Dermis microvascular lymphatic vessel endothelial cell (primary cell): ENCODE measurements at regions not wholly inside any gene's neighbourhood (a gene's known extent, or its start where the extent isn't known, plus 50 kb on each side); places are given as distances from the start of the nearest gene placed in this dataset.
"Not testable (repeated sequence)": the region's sequence is repeated elsewhere in the genome, so short reads cannot be mapped to it uniquely, and the experiment has no call there.

Source experiments
- DNase-seq, 2 donors: peaks; one replicate each; pipeline versions ENCODE4 v3.0.0 to v3.0.0-alpha.2; 2010; ENCODE audit warnings: low read depth in 2 of 2

DNA sequence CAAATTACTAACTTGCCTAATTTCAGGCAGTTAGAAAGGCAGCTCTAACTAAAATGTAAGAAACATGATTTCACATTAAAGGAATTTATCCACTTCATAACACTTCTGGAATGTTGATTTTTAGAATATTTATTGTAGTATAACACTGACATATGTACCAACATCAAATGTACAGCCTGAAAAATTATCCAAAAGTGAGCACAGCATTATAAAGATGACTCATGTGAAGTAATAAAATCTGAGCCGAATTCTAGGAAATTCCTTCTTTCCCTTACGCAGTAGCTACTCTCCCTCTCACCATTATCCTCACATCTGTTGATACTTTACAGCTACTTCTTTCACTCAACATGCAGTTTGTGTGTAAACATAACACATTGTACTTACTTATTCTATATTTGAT lies 610.6 kb downstream of the ZWINT start:
- no peak for DNase-seq

DNA sequence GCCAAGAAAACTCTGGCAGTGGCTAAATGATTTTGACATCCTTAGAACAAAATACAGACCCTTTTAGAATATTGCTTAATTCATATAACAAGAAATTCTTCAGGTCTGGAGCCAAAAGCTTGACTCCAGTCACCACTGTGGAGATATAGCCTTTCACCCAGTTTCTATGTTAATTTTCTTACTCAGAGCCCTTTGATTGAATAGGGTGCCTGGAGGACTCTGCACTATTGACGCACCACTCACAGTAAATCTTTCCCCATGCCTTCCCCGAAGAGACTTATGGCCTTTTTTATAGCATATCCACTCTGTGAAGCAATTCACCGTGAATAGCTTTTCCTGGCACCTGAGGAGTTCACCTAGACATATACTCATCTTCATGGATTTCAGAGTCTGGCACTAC lies 613.8 kb downstream of the ZWINT start:
- no peak for DNase-seq

DNA sequence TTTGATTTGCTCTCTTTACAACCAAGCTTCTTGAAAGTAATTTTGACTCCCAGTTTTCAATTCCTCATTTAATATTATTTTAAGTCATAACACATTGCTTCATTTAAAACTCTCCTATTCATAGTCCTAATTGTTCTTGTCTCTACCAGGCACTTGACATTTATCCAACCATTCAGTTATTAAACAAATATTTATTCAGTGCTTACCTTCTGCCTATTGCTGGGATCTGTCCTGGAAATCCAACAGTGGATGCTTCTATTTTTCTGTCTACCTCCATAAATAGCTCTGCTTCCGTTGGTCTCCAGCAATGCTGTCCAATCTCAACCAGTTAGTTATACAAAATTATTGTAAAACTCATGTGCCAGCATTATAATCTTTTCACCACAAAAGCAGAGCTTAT lies 615.1 kb downstream of the ZWINT start:
- DNase-seq: no peak

DNA sequence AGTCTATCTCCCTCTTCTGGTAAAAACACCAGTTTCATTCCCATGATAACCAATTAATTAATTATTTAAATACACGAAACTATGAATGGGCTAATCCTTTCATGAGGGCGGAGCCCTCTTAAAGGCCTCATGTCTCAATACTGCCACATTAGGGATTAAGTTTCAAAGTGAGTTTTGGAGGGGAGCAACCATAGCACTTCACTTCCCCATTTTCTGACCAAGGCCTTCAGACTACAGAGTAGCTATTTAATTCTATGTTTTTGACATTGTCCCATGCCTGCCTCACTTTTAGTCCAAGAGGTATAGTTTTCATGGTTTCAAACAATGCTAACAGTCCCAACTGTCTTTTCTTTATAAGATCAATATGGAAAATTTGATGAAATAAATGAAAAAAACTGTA lies 618.6 kb downstream of the ZWINT start:
- DNase-seq: no peak

DNA sequence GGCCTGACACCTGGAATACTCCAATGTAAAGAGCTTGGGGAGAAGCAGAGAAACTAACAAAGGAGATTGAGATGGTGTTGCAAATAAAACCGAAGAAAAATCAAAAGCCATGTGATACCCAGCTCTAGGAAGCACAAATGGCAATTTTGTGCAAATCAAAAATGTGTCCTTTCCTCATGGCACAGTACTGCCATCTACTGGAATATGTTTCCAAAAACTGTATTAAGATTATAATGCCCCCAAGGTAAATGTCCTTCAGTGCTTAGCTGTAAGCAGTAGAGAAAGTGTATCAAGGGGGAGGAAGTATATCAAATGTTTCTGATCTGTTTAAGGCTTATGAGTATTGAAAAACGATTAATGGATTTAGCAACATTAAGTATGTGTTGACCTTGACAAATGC lies 620.3 kb downstream of the ZWINT start:
- DNase-seq: peak in 1 of 2 donors; percentile 2

DNA sequence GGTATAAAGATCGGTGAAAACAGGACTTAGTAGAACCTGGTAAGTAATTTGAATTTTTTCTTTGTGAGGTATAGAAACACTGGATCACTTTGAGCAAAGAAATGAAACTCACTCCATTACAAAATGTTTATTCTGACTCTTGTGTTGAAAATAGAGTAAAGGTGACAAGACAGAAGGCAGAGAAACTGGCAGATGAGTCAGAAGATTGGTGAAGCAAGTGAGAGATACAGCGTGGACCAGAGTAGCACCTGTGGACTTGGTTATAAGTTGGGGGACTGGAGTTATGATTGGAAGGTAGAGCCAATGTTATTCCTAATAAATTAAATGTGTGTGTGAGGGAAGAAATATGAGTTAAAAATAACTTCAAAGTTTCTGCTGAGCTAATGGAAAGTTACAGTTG lies 620.9 kb downstream of the ZWINT start:
- no peak for DNase-seq

DNA sequence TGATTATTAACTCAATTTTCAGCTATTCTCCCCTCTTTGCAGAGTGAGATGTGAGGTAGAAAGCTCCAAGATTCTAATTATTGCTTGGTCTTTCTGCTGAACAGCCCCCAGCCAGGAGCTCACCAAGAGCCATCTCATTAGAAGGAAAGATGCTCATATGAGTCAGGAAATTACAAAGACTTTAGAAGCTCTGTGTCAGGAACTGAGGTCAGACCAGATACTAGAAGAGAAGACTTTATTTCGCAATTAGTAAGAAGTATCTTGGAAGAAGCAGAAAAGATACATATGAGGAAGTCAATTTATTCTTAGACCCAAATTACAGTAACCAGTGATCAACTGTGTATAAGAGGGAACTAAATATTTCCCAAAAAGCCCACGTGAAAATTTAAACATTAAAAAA lies 626.9 kb downstream of the ZWINT start:
- DNase-seq: no peak

DNA sequence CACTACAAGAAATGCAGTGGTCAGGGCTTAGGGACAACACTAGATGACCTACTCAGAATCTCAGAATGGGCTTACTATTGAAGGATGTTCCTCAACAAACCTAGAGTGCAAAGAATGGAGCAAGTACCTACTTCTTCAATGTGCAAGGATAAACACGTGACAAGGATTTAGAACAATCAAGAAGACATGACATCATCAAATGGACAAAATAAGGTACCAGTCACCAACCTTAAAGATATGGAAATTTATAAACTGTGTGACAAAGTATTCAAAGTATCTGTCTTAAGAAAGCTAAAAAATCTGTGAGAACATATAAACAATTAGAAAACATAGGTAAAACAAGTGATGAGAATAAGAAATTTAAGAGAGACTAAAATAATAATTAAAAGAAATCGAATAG lies 656.1 kb downstream of the ZWINT start:
- DNase-seq: no peak

DNA sequence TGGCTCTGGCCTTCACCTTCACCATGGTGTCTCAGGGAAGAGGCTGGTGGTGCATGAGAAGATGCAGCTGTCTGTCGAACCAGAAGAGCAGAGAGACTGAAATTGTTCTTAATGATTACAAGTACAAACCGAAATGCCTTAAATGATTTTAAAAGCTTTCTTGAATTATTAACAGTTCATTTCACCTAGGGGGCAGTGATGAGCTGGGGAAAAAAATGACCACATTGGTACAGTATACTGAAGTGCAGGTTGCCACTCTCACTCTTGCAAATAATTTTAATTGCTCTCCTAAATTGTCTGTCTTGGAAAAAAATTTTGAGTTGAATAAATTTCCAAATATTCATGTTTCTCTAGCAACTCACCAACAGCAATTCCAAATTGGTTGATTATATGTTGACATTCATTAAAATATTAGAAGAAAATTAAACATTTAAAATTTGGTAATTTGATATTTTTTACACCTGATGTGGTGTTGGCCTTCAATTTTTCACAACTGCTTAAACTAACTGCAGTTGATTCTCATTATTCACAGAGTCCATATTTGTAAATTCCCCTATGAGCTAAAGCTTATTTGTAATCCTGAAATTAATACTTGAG lies 692.6 kb downstream of the ZWINT start:
- no peak for DNase-seq

DNA sequence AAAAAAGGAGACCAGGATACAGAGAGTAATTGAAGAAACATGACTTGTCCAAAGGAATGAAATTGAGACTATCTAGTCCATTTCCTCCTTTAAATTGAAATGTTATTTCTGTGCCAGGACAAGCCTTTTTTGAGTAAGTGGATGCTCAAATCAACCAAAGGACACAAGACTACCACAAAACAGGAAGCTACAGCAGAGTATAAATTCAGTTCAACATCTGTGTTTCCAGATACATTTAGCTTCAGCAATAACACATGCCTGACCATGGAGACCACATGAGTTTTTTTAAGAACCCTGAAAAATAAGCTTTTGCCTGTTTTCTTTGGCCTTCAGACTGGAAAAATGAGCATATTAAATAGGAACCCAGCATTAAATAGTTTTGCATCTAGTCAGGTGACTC lies 707.5 kb downstream of the ZWINT start:
- DNase-seq: no peak

DNA sequence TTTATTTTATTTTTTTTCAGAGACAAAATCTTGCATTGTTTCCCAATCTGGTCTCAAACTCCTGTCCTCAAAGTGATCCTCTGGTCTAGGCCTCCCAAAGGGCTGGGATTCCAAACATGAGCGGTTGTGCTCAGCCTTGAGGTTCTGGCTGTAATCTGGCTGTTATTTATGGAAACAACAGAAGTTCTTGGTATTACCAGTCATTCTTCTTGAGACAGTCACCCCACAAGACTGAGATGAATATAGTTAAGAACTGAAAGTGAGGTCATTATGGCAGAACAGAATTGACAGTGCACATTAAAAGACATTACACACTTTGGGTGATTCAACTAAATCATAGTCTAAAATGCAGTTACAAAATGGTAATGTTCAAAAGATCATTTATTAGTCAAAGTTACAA lies 719.5 kb downstream of the ZWINT start:
- DNase-seq: no peak

DNA sequence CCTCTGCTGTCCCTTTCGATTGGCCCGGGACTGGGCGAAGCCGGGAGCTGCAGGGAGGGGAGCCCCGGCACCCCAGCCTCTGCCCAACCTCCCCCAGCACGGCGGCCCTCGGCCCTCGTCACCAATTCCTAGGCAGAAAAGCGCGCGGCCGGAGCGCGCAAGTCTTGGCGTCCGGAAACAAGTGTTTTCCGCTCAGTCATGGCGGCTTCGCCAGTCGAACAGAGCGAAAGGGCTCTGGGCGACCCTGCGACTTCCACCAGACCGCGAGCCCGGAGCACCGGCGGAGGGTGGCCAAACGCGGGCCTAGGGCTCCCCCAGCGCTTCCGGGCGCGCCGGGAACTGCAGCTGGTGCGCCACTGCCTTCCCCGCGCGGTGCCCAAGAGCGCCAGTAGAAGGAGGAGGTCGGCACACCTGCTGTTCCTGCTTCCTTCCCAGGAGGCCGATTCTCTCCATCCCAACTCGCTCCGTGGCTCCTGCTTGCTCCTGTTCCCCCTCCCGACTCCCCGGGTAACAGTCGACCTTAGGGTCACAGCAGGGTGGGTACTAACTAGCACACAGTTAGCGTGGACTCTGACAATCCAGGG lies 729.9 kb downstream of the ZWINT start:
- peak; percentile 9 to 20 for DNase-seq

DNA sequence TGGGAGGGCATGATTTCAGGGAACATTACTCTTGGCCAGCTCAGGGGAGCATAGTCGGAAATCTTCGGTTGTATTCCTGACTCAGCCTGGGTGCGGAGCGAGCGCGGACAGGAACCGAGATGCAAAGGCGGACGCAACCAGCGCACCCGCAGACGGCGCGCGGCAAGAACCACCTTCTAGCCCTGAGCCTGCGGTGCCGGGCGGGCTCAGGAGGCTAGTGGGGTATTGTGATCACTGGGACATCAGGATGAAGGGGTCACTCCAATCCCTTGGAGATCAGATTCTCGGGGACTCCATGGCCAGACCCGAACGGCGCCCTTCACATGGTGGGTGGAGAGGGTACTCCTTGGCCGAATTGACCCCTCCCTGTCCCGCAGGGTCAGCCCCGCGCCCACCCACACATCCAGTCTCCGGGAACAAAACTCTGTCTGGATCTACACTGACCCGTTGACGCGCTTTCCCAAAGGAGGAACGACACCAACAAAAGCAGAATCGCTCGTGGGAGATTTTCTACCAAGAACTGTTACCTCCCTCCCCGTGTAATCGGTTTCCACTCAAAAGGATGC lies 730.5 kb downstream of the ZWINT start:
- no peak for DNase-seq

DNA sequence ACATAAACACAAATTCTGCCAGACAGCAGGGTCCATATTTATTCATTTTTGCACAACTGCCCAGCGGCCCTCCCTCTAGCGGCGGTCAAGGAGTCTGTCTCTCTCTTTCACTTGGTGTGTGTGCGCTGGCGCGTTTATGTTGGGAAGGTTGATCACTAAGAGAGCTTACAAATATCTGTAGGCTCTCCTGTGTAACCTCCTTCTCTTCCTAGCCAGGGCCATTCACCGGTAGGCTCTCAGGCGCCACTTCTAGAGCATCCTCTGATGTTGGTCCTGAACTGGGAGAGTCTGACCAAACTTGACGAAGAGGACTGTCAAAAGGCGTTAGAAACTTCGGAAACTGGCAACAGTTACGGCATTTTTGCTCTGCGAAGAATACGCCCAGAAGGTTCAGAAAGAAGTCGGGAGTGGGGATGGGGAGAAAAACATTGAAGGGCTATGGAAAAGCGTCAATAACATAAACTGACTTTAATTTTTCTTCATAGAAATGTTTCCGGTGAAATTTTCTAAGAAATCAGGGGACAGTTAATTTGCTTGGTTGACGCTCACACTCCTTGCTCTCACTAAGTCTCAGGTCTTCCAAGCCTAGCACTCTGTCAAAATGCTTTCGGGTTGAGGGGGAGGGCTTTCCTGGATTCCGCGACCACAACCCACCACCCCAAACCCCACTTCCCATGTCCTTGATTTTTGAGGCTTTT lies 731.1 kb downstream of the ZWINT start:
- peak; percentile 17 to 26 for DNase-seq

DNA sequence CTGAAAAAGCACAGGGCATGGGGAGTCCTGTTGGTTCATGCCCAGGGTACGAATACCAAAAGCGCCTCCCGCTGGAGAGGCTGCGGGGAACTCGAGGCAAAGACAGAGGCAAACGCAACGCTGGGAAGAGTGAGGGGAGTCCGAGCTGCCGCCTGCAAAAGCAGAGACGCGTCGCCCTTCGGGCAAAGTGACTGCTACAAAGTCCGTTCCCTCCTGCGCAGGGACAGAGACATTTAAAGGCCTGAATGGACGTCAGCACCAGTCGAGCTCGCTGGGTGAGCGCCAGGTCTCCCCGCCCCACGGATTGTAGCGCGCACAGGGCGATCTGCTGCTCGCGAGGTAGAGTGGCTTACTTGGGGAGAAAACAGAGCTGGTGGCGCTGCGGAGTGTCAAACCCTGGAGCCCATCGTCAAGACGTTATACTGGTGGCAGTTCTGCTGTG lies 732.8 kb downstream of the ZWINT start:
- DNase-seq: no peak

DNA sequence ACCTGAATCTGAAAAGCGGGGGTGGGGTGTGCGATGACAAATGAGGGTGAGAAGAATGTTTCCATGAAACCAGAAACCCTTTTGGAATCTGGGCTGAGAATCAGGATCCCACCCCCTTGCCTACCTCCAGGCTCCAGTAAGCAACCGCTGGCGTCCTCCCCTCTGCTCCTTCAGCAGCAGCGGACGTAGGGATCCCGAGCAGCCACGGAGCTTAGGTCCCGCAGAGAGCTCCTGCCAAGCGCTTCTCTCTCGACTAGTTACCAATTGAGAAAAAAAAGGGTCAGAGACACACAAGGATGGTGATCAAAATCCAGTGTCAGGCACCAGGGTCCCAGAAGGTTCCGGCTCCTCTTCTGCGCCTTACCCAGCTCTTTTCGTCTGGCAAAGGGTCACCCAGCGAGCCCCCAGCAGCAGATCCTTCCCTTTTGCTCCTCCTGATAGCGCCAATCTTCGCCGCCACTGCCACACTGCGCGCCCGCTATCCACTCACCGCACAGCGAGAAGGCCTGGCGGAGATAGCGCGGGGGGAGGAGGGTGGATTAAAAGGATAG lies 733.5 kb downstream of the ZWINT start:
- DNase-seq: no peak

DNA sequence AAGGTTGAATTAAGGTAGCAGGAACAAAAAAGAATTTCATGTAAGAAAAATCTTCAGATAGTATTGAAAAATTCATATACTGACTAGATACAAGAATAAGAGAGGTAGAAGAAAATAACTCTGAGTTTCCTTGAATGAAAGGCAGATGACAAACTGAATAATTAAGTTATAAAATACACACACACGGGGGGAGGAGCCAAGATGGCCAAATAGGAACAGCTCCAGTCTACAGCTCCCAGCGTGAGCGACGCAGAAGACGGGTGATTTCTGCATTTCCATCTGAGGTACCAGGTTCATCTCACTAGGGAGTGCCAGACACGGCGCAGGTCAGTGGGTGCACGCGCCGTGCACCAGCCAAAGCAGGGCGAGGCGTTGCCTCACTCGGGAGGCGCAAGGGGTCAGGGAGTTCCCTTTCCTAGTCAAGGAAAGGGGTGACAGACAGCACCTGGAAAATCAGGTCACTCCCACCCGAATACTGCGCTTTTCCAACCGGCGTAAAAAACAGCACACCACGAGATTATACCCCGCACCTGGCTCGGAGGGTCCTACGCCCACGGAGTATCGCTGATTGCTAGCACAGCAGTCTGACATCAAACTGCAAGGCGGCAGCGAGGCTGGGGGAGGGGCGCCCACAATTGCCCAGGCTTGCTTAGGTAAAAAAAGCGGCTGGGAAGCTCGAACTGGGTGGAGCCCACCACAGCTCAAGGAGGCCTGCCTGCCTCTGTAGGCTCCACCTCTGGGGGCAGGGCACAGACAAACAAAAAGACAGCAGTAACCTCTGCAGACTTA lies 759.2 kb downstream of the ZWINT start:
- not testable (repeated sequence) for DNase-seq

DNA sequence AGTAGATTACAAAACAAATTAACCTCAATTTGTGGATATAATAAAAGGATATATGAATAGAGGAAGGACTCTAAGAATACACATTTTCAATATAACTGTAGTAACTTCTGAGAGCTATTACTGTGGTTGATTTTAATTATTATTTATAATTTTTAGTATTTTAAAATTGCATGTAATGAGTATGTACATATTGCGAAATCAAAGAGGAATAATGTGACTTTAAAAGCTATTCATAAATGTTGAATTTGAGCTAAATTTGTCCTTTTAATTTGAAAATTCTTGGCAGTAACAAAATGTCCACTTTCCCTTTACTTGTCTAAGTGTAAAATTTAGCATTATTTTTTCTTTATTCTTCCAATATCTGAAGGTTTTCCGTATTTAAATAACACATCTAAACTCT lies 750.6 kb upstream of the PCDH15 start:
- DNase-seq: no peak

DNA sequence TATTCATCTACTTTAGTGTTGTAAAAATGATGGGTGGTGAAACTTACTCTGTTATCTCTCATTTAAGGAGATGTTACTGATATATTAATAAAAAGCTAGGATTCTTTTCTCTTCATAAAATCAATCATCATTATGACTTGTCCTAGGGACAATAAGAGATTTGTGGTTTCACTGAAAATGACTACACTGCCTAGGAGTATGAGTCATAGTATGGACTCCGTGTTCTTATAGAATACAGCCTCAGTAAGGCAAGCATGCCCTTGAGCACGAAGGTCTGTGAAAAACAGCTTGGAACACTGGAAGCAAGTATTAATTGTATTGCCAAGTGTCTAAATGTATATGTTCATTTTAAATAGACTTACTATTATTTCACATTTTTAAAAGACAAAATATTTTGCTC lies 749.2 kb upstream of the PCDH15 start:
- DNase-seq: no peak

DNA sequence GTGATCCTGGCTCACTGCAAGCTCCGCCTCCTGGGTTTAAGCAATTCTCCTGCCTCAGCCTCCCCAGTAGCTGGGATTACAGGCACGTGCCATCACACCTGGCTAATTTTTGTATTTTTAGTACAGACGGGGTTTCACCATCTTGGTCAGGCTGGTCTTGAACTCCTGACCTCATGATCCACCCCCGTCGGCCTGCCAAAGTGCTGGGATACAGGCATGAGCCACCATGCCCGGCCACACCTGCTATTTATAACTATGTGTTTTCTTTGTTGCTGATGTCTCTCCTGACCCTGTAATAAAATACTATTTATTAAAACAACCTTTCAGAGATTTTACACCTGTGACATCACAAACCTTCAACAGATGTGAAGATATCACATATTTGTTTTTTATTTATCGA lies 736.5 kb upstream of the PCDH15 start:
- DNase-seq: not testable (repeated sequence)

DNA sequence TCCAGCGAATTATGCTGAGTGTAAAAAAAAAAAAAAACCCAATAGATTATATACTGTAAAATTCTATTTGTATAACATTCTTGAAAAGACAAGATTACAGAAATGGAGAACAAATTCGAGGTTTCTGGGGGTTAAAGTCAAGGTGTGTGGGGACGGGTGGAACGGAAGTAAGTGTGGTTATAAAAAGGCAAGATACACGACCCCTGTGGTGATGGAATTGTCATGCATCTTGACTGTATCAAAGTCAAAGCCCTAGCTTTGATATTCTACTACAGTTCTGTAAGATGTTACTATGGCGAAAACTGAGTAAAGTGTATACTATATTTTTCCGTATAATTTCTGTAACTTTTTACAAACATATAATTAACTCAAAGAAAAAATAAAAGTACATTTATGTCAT lies 718.2 kb upstream of the PCDH15 start:
- DNase-seq: no peak

DNA sequence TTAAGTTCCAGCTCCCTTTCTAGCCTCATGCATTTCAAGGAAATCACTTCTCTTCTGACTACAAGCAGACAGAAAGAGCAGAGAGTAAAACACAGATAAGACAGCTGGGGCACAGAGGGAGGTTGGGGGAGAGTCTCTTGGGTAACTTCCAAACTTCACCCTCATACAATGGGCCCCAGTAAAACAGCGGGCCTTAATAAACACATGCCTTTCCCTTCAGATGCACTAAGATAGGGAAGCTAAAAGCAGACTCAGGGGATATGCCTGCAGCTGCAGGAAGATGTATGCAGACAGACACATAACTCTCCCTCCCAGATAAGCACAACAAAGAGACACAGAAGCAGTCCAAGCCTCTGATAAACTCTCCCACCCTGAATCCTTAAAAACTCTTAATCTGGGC lies 717.4 kb upstream of the PCDH15 start:
- DNase-seq: not testable (repeated sequence)
